GM21723 (cell line): ENCODE measurements at regions not wholly inside any gene's neighbourhood (a gene's known extent, or its start where the extent isn't known, plus 50 kb on each side); places are given as distances from the start of the nearest gene placed in this dataset.

Experiments
- ATAC-seq: cut with Tn5 transposase; IDR thresholded peaks from one replicate; pipeline ENCODE4 v1.9.1; 2021; ENCODE audit warnings: mild to moderate bottlenecking, moderate library complexity; ENCODE audit not compliant: unreplicated experiment

DNA sequence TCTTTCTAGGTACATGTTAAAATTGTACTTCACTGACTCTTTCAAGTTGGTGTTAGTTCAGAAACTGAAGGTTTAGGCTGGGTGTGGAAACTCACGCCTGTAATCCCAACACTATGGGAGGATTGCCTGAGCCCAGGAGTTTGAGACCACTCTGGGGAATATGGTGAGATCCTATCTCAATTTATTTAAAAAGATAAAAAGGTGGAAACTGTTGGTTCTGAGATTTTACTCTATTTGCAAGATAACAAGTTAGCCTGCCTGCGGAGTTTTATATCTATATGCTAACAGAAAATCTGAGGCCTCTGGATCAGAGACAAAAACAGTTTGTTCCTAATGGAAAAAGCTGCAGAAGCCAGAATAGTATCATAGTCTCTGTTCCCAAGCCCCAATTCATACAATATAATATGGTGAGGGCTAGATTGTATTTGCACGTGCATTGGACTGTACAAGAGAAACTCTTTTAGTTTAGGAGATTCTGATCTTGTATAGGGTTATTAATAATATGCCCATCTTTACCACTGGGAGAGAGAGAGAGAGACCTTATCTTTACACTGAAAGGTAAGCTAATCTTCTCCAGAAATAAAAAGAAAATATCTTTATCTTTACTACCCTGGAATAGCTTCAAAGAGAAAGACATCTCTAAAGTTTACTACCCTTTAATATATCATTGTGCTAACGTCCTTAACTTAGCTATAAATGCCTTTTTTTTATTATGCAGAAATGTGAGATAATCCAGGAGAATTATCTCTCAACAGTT is 1267.6 kb downstream of the OTOL1 start:
- ATAC-seq = no peak

DNA sequence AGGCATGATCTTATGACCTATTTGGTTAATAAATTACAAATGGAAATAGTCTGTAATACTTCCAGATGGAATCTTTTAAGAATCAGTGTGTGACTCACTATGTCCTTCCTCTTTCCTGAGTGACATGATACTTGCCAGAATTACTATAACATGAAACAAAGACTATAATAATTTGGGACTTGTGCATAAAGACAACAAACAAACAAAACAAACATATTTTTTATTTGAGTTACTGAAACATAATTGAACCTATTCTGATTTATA is 1268.1 kb downstream of the OTOL1 start:
- no peak for ATAC-seq

DNA sequence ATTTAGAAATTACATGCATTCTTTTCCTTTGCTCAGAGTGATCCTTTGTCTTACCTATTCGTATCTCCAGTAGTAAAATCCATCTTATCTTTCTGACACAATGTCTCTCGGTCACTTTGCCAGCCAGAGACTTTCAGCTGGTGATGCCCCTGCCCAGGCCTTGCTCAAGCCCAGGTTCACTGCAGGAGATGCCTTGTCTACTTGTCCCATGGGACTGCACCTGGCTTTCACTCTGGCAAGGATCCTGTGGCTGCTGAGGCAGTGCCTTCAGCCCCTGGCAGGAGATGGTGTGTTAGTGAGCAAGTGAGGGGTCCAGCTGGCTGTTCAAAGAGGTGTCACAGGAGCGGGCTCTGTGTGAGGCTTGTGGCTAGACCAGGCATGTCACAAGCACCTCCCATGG is 1268.9 kb downstream of the OTOL1 start:
- ATAC-seq = no peak

DNA sequence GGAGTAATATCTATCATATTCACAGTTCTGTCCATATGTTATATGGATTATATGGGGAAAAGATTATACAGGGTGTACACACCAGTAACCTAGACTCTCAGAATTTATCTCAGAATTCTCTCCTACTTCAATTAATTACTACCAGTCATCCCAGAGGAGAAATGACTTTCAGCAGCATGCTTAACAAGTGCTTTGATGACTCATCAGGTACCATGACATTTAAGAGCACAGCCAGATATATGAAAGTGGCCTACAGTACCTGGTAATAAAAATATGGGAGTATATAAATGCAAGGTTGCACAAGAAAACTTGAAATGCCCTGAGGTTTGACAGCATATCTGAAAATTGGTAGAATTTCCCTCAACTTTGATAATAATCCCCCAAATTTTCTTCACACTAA is 1273.0 kb downstream of the OTOL1 start:
- ATAC-seq = no peak

DNA sequence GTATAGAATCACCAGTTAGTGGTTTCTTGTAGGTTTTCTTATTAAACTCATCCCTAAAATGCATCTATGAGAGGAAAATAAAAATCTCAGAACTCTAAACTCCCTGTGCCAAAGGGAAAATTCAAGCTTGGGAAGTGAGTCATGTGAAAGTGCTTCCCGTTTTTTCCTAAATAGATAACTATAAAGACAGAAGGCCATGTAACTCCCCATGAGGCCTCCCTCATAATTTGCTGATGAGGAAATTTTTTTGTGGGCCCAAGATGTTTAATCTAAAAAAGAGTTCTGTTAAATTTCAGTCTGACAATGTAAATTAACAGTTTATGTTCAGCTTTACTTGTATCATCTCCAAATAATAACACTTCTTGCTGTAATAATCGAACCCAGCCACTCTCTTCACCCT is 1273.9 kb downstream of the OTOL1 start:
- no peak for ATAC-seq

DNA sequence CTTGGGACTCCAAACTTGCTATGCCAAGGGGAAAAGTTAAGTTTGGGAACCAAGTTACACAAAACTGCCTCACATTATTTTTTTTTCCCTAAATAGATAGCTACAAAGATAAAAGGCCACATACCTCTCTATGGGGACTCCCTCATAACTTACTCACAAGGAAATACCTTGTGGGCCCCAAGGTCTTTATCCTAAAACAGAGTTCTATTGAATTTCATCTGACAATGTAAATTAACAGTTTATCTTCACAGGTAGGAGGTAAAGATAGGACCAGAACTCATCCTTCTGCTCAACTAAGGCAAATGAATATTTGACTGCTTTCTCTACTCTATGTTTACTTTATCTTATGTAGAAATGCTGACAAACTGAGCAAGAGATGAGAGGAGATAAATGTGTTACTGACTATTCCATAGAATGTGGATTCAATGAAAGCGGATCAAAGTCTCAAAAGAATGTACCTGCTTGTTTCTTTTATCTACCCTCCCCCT is 1278.0 kb downstream of the OTOL1 start:
- no peak for ATAC-seq

DNA sequence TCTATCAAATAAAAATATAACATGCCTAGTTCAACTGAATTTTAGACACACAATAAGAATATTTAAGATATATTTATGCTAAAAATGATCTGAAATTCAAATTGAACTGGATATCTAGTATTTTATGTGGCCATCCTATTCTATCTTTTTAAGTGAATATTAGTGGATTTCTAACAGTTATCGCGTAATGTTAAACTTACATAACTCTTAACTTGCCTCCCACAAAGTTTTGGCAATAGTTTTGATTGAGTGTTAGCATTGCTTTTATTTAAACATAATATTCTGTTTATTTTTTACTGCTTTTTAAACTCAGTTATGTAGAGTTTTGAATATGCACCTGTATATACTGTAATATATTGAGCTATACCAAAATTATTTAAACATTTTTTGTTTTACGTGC is 1279.5 kb downstream of the OTOL1 start:
- no peak for ATAC-seq

DNA sequence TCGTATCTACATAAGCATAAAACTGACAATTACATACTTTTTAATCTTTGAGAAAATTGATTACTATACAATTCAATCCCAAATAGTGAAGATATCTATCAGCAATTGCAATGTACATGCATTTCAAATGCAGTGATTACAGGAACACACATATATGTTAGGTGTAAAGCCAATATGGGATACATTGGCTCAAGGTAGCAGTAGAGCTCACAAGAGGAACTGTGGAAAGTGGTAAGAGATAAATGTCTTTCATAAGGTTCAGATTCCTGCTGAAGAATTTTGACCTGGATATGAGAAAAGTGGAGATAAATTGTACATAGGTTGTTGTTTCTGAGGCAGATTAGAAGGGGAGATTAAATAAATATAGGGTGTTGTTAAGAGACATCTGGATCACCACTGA is 1280.5 kb downstream of the OTOL1 start:
- ATAC-seq = no peak

DNA sequence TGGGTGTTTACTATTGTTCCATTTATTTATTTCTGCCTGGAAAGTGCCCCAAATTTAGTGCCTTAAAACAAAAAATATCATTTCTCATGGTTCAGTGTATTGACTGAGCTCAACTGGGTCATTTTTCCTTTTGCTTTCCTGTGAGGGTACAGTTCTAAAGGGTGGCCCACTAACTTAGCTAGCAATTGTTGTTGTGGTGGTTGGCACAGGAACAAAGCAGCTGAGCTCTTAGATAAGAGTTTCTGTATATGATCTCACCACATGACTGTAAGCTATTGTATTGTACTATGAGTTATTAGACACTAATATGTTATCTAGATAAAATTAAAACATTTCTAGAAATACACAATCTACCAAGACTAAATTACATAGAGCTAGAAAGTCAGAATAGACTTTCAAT is 1283.7 kb downstream of the OTOL1 start:
- ATAC-seq = no peak

DNA sequence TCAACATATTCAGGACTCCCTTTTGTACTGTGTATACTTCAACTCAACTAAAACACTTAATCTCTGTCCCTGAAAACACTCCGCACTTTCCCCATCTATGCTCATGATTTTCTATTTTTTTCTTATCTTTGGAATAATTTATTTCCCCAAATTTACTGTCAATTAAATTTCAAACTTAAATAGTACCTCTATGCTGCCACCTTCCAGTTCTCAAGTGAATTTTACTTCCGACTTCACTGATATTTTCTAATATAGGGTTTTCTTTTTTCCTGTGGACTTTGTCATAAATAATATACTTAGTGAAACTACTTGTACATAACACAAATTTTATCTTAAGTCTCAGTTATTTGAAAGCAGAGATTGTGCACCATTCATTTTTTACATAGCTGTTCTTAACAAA is 1303.3 kb downstream of the OTOL1 start:
- ATAC-seq = no peak

DNA sequence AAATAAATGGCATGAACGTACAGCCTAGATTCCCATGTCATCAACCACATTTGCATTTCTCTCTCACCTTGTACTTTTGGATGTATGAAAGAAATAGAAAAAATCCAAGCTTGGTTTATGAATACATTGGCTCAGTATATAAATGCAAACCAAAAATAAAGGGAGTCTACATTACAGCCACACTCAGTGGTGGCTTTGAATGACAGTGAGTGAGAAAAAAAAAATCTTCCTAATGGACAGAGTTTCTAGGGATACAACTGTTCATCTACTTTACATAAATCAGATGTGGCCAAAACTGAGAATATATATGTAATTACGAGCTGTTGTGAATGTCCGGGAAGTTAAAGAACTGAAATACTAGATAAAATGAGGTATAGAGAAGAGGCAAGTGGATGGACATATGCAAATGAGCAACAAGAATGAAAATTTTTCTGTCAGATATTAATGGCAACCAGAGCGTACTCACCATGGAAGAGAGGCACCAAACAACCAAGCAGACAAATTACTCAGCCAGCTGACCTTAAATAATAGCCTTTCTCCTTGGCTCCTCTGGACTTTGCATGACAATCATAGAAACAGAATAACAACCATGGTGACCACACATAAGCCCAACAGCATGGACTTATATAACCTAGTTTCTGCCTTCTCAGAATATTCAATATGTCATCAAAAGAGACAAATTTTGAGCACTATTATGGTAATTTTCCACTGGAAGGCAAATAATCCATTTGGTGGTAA is 1305.8 kb downstream of the OTOL1 start:
- no peak for ATAC-seq

DNA sequence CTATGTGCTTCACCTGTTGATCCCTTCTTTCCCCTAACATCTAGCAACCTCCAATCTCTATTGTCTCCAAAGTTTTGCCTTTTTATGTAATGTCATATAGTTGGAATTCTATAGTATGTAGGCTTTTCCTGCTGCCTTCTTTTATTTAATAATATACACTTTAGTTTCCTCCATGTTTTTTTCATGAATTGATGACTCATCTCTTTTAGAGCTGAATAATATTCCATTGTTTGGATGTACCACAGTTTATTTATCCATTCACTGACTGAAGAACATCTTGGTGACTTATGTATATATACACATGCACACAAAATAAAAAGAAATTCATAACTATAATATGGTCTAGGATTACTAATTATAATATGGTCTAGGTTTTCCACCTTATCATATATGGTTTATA is 1314.2 kb downstream of the OTOL1 start:
- ATAC-seq = no peak

DNA sequence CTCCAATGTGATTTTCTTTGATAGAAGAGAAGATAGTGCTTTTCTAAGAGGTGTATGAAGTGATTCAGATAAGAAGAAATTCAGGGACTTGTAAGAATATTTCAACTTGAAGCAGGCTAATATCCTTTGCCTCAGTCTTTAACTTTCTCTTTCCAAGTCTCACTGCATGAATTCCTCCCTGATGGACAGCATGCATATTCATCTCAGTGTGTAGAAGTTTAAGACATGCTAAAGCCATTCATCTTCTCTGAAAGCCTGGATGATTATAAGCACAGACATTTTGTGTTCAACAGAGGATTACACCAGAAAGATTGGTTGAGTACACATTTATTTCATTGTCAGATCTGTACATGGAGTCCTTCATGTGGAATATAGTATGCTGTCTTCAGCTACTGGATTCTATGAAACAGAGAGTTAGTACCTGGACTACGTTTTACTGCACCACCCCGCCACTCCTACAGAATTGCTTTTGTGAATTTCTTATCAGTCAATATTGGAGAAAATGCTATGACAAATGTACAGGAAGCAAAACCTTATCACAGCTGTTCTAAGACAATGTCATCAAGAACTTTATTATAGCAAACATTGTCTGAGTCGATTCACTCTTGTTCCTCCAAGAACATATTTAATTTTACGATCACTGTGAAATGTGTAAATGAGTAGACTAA is 1346.1 kb downstream of the OTOL1 start:
- ATAC-seq = no peak

DNA sequence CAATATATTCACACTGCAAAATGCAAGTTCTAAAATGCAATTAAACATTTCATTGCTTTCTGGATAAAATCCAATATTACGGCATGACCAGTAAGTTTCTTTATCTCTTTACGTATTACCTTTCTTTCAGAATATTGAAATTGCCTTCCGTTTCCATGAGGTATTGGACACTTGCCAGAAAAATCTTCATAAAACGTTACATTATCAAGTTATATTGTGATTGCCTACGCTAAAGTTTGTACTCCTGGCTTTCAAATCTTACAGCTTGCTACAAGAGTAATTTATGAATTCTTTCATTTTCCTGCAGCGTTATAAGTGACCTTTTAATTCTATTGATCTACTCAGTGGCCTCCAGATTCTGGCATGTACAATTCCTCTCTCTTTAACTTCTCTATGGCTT is 1349.3 kb downstream of the OTOL1 start:
- ATAC-seq = no peak

DNA sequence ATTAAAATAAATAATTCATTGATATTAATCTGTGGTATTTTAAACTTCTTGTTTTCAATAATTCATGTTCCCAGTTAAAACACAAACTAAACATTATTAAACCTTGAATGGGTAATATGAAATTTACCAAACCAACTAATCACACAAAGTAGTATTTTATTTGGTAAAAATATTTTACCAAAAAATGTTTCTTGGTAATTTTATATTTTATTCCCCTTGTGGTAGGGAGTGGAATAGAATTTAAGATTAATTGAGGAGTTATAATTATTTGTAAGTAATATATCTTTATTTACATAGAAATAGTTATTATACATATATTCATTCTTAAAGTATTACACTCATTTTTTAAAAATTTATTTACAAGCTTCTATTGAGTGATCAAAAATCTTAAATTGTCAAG is 1350.9 kb downstream of the OTOL1 start:
- ATAC-seq = no peak

DNA sequence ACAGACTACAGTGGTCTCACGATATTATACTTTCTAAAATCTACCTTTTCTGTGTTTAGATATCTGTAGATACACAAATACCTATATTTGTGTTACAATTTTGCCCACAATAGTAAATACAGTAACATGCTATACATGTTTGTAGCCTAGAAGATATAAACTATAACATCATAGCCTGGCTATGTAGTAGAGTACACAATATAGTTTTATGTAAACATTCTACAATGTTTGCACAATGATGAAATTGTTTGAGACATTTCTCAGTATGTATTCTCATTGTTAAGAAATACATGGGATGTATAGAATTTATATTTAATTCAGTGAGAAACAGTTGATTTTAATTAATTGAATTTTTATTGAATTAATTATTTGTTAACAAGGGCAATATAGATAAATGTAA is 1367.0 kb downstream of the OTOL1 start:
- ATAC-seq = no peak

DNA sequence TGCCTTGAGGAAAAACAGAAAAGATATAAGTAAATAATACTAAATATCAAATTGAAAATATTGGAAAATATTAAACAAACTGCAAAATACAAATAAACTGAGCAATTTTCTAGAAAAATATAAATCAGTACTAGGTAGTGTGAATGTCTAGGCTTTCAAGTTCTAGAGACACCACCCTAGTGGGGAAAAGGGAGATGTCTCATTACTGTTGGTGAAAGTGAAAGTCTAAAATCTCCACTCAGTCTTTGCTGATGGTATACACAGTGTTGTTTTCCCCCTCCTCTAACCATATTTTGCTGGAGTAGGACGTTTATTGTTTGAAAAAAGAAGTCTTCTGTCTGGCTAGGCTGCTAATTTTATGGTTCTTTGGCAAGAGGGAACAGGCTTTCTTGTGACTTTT is 1368.9 kb downstream of the OTOL1 start:
- no peak for ATAC-seq

DNA sequence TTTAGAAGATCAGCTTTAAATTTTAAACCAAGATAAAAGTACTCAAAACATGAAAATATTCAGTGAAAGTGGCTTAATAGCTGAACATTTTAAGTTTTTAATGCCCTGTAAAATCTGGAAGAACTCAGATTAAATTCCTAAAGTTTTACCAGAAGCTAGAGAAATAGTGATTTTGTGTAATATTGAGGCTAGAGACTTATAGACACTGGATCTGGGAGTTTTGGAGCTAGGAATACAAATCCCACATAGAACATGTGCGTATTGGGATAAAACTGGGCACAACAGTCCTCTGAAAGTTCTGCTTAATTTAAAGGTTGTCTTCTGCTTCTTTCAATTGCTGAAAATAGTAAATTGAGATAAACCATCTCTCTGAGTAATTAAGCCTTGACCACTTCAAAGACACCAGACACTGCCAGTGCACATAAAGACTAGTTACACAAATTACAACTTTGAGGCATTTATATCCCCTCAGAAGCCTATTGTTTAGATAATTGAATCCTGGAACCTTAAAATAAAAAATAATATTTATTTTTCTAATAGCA is 1382.5 kb downstream of the OTOL1 start:
- no peak for ATAC-seq

DNA sequence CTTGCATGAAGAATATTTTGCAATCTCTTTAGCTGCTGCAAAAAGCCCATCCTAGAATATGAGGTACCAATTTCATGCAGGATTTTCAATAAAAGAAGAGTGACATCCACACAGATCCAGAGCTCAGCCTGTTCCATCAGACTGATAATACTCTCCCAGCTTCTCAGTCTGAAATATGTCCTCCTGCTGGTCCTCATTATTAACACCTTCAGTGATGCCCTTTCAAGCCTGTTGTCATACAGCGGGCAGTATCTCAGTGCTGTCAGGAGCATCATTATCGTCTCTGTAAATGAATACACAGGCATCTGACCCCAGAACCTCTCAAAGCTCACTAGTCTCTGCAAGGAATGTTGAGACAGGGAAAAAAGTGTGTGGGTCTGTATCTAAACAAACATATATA is 1387.8 kb downstream of the OTOL1 start:
- no peak for ATAC-seq

DNA sequence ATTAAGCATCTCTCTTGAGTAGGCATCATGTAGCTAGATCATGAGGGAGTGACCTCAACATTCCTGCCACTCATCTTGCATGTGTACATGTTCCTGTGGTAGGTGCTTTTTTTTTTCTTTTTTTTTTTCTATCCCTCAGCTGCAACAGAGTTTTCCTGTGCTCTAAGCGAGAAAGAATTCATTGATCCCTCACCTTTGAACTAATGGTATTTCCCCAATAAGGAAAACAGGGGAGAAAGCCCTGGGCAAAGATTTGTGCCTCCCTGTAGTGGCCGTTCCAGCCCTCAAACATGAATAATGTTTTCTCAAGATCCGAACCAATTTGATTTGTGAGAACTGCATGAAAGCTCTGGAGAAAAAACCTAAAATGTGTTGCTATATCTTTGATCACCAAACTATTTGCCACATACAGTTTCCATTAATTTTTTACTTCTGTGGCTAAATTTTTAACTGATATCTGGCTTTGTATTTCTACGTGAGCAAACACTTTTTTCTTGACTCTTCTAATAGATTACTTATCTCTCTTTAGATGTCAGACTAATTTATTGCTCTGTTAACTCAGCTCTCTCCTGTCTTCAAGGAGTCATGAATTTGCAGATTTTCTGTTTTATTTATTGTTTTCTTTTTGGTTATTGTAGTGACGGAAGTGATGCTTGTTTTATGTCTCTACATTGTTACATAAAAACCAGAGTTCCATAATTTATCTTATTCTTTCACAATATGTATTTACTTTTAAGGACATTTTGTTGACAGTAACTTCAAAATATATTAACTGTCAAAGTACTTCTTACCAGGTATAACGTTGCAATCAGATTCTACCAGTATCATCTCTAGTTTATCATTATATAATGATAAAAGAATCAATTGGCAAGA is 1396.5 kb downstream of the OTOL1 start:
- no peak for ATAC-seq

DNA sequence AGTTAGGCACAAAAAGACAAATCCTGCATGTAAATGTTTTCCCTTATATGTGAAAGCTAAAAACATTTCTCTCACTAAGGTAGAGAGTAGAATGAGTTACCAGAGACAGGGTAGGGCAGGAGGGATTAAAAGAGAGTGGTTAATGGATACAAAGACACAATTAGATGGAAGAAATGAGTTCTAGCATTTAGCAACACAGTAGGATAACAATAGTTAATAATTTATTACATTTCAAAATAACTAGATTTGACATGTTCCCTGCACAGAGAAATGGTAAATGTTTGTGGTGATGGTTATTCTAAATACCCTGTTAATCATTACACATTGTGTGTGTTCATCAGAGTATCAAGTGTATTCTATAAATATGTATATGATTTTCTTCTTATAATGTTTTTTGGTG is 1400.7 kb downstream of the OTOL1 start:
- ATAC-seq = no peak
